Astrocyte of the cerebellum (primary cell): ENCODE measurements at regions not wholly inside any gene's neighbourhood (a gene's known extent, or its start where the extent isn't known, plus 50 kb on each side); places are given as distances from the start of the nearest gene placed in this dataset.

Experiments used
- DNase-seq: peaks from one replicate; pipeline ENCODE4 v3.0.0-alpha.2; 2011; ENCODE audit warnings: low read depth
- H3K4me3 ChIP-seq: 2 replicates; pipeline ENCODE4 v1.5.1; 2011; ENCODE audit warnings: mild to moderate bottlenecking, low read depth, low read length, moderate library complexity
- CTCF ChIP-seq: IDR thresholded peaks from 2 replicates; pipeline ENCODE4 v1.5.1; 2012; ENCODE audit warnings: low read length, low read depth, moderate library complexity, mild to moderate bottlenecking; ENCODE audit errors: missing control alignments
- in situ Hi-C: cut with HindIII; loops from 2 replicates; pipeline ENCODE4 v1.10.0; 2017; ENCODE audit warnings: low sequenced_read_pairs

GRCh38 chrX:45261471-45261870 lies 60.8 kb upstream of the DIPK2B start:
- no peak for TF ChIP-seq CTCF
- no peak for DNase-seq
- in situ Hi-C loops = no loop called here
- no peak overlapping the region for H3K4me3 ChIP-seq

- no peak for DNase-seq
- H3K4me3 ChIP-seq = no peak overlapping the region
- in situ Hi-C loops = no loop called here
- no peak for TF ChIP-seq CTCF
Measured at GRCh38 chrX:45261005-45261404, 60.3 kb upstream of the DIPK2B start.

GRCh38 chrX:45258731-45259402 lies 58.2 kb upstream of the DIPK2B start:
- H3K4me3 ChIP-seq = no peak overlapping the region
- TF ChIP-seq CTCF = no peak
- in situ Hi-C loops = no loop called here
- DNase-seq = no peak
